ENCODE measurements at regions not wholly inside any gene's neighbourhood (a gene's known extent, or its start where the extent isn't known, plus 50 kb on each side); places are given as distances from the start of the nearest gene placed in this dataset.

GRCh38 chr4:147037069-147037468 lies 91.4 kb upstream of the TTC29 start:
- no peaks in the 10 kb centered on the region for H3F3A ChIP-seq (ENCODE audit: insufficient read depth)
- H3K9ac ChIP-seq (ENCODE audit: low read length) = no peak overlapping the region
- H4K20me1 ChIP-seq (ENCODE audit: low read depth, low read length) = no peaks in the 10 kb centered on the region
- H3K79me2 ChIP-seq (ENCODE audit: insufficient read depth, low read length) = no peaks in the 10 kb centered on the region
- H2AFZ ChIP-seq (ENCODE audit: low read depth, low read length, severe bottlenecking) = no peak overlapping the region
- no peaks in the 10 kb centered on the region for H3K36me3 ChIP-seq (ENCODE audit: low read length)
- no peak overlapping the region for H3K4me3 ChIP-seq (ENCODE audit: insufficient read depth, low read length, poor library complexity, severe bottlenecking)
- H3K27ac ChIP-seq (ENCODE audit: low read depth, low read length) = no peak overlapping the region
- H3K27me3 ChIP-seq (ENCODE audit: low read length) = no peaks in the 10 kb centered on the region
- H3K9me2 ChIP-seq (replicated peaks; ENCODE audit: insufficient read depth, low read length) = no peaks in the 10 kb centered on the region
- TF ChIP-seq CTCF (IDR thresholded peaks at IDR 0.05; ENCODE audit: insufficient read depth, low read length, poor library complexity, severe bottlenecking) = no peak
- TF ChIP-seq EZH2phosphoT487 (conservative IDR thresholded peaks at IDR 0.05; ENCODE audit: low read length) = no peak
- H3K4me2 ChIP-seq (ENCODE audit: low read depth, low read length, poor library complexity, severe bottlenecking) = no peak overlapping the region
- H3K9me3 ChIP-seq (ENCODE audit: insufficient read depth, low read length) = no peaks in the 10 kb centered on the region

GRCh38 chr4:147039976-147040575 lies 94.4 kb upstream of the TTC29 start:
- no peak for TF ChIP-seq EZH2phosphoT487 (conservative IDR thresholded peaks at IDR 0.05; ENCODE audit: low read length)
- no peak for TF ChIP-seq CTCF (IDR thresholded peaks at IDR 0.05; ENCODE audit: insufficient read depth, low read length, poor library complexity, severe bottlenecking)
- H3K79me2 ChIP-seq (ENCODE audit: insufficient read depth, low read length) = no peaks in the 10 kb centered on the region
- H3K36me3 ChIP-seq (ENCODE audit: low read length) = no peaks in the 10 kb centered on the region
- H3K27me3 ChIP-seq (ENCODE audit: low read length) = no peaks in the 10 kb centered on the region
- H2AFZ ChIP-seq (ENCODE audit: low read depth, low read length, severe bottlenecking) = no peak overlapping the region
- H3K4me3 ChIP-seq (ENCODE audit: insufficient read depth, low read length, poor library complexity, severe bottlenecking) = no peak overlapping the region
- H3K4me2 ChIP-seq (ENCODE audit: low read depth, low read length, poor library complexity, severe bottlenecking) = no peak overlapping the region
- H3F3A ChIP-seq (ENCODE audit: insufficient read depth) = no peaks in the 10 kb centered on the region
- H3K9me3 ChIP-seq (ENCODE audit: insufficient read depth, low read length) = no peaks in the 10 kb centered on the region
- H3K9ac ChIP-seq (ENCODE audit: low read length) = no peak overlapping the region
- H3K9me2 ChIP-seq (replicated peaks; ENCODE audit: insufficient read depth, low read length) = no peaks in the 10 kb centered on the region
- H4K20me1 ChIP-seq (ENCODE audit: low read depth, low read length) = no peaks in the 10 kb centered on the region
- H3K27ac ChIP-seq (ENCODE audit: low read depth, low read length) = no peak overlapping the region

GRCh38 chr4:147040874-147041273 lies 95.2 kb upstream of the TTC29 start:
- no peak overlapping the region for H3K9ac ChIP-seq (ENCODE audit: low read length)
- H3K79me2 ChIP-seq (ENCODE audit: insufficient read depth, low read length) = no peaks in the 10 kb centered on the region
- no peaks in the 10 kb centered on the region for H4K20me1 ChIP-seq (ENCODE audit: low read depth, low read length)
- TF ChIP-seq EZH2phosphoT487 (conservative IDR thresholded peaks at IDR 0.05; ENCODE audit: low read length) = no peak
- TF ChIP-seq CTCF (IDR thresholded peaks at IDR 0.05; ENCODE audit: insufficient read depth, low read length, poor library complexity, severe bottlenecking) = no peak
- H3K4me3 ChIP-seq (ENCODE audit: insufficient read depth, low read length, poor library complexity, severe bottlenecking) = no peak overlapping the region
- no peaks in the 10 kb centered on the region for H3K9me3 ChIP-seq (ENCODE audit: insufficient read depth, low read length)
- no peaks in the 10 kb centered on the region for H3F3A ChIP-seq (ENCODE audit: insufficient read depth)
- no peak overlapping the region for H3K27ac ChIP-seq (ENCODE audit: low read depth, low read length)
- H3K4me2 ChIP-seq (ENCODE audit: low read depth, low read length, poor library complexity, severe bottlenecking) = no peak overlapping the region
- H3K36me3 ChIP-seq (ENCODE audit: low read length) = no peaks in the 10 kb centered on the region
- no peaks in the 10 kb centered on the region for H3K9me2 ChIP-seq (replicated peaks; ENCODE audit: insufficient read depth, low read length)
- no peak overlapping the region for H2AFZ ChIP-seq (ENCODE audit: low read depth, low read length, severe bottlenecking)
- no peaks in the 10 kb centered on the region for H3K27me3 ChIP-seq (ENCODE audit: low read length)

Data from SU-DHL-6 (cell line).